SK-N-MC (cell line): ENCODE measurements at regions not wholly inside any gene's neighbourhood (a gene's known extent, or its start where the extent isn't known, plus 50 kb on each side); places are given as distances from the start of the nearest gene placed in this dataset.
"Not testable (repeated sequence)": the region's sequence is repeated elsewhere in the genome, so short reads cannot be mapped to it uniquely, and the experiment has no call there.

Experiments
- DNase-seq: peaks from one replicate; pipeline ENCODE4 v3.0.0-alpha.2; 2011; ENCODE audit warnings: low read depth, low spot score
- H3K27ac ChIP-seq: fragments of 200-600 bp; sonication (generic); 2 replicates; pipeline ENCODE4 v1.5.1; 2016; ENCODE audit warnings: mixed run types
- H3K36me3 ChIP-seq: fragments of 200-600 bp; sonication (generic); 2 replicates; pipeline ENCODE4 v1.6.1; 2017; ENCODE audit warnings: antibody characterized with exemption, low read length, mixed read lengths; ENCODE audit not compliant: insufficient read depth
- H3K4me3 ChIP-seq: fragments of 200-600 bp; sonication (generic); 2 replicates; pipeline ENCODE4 v1.5.1; 2016
- H3K9ac ChIP-seq: fragments of 200-600 bp; sonication (generic); 2 replicates; pipeline ENCODE4 v1.8.0; 2017; ENCODE audit warnings: mixed run types, mixed read lengths; ENCODE audit not compliant: insufficient read length
- H3K9me3 ChIP-seq: fragments of 200-600 bp; sonication (generic); 2 replicates; pipeline ENCODE4 v1.6.1; 2017; ENCODE audit warnings: low read depth, mild to moderate bottlenecking, antibody characterized with exemption, low read length, moderate library complexity, mixed read lengths
- EZH2 ChIP-seq: fragments of 200-600 bp; sonication (generic); IDR thresholded peaks from one replicate; pipeline ENCODE4 v1.6.1; 2017; ENCODE audit warnings: antibody characterized with exemption
- FOXP2 ChIP-seq: optimal IDR thresholded peaks from 2 replicates; pipeline ENCODE3; 2011; ENCODE audit warnings: mild to moderate bottlenecking, moderate library complexity; ENCODE audit not compliant: insufficient read depth; ENCODE audit errors: extremely low read length, control extremely low read depth
- POLR2AphosphoS5 ChIP-seq: IDR thresholded peaks from 2 replicates; pipeline ENCODE4 v1.6.1; 2012; ENCODE audit warnings: mild to moderate bottlenecking, low read depth, low read length, borderline replicate concordance

DNA sequence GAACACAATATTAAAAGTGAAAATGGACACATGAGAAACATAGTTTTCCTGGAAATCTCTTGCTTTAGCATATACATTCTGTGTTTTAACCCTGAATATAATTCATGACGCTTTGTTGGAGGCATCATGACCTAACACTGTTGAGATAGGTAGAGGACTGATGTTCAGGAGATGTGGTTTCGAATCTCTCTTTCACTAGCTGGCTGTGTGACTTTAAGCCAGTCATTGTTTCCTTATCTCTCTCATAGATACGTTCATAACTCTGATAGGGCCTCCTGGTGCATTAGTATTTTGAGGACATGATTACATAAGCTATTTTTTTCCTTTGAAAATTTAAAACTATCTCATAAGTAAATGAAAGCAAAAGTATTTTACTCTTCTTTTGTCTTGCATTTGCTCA lies 179.0 kb upstream of the DTNA start:
- DNase-seq, result no peak
- no peaks in the 10 kb centered on the region for H3K36me3 ChIP-seq
- TF ChIP-seq FOXP2 (no peak), EZH2 (no peak), POLR2AphosphoS5 (no peak)
- H3K9me3 ChIP-seq, result no peaks in the 10 kb centered on the region
- H3K9ac ChIP-seq, result no peak overlapping the region
- no peak overlapping the region for H3K27ac ChIP-seq
- no peak overlapping the region for H3K4me3 ChIP-seq

DNA sequence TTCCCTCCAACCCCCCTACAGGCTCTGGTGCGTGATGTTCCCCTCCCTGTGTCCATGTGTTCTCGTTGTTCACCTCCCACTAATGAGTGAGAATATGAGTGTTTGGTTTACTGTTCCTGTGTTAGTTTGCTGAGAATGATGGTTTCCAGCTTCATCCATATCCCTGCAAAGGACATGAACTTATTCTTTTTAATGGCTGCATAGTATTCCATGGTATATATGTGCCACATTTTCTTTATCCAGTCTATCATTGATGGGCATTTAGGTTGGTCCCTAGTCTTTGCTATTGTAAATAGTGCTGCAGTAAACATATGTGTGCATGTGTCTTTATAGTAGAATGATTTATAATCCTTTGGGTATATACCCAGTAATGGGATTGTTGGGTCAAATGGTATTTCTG lies 175.5 kb upstream of the DTNA start:
- not testable (repeated sequence) for H3K4me3 ChIP-seq, H3K36me3 ChIP-seq, H3K9me3 ChIP-seq, H3K9ac ChIP-seq, H3K27ac ChIP-seq, DNase-seq

DNA sequence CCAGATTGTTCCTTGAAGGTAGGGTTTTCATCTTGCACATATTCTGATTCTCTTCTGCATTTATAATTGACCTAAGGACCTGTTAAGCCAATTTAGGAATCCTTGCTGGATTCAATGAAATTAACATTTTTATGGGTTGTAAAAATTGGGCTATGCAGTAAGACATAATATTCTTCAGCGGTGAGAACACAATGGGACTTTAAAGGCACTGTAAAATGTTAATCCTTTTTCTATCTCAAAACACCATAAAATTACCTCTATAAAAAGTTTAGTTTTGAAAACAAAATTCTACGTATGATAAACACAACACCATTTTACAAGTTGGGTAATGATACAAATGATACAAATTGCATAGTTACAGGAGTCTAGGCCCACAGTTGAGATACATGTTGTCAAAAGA lies 169.2 kb upstream of the DTNA start:
- Histone ChIP-seq H3K9ac (no peak overlapping the region), H3K27ac (no peak overlapping the region), H3K4me3 (no peak overlapping the region), H3K36me3 (no peaks in the 10 kb centered on the region), H3K9me3 (no peaks in the 10 kb centered on the region)
- DNase-seq, result no peak
- no peak for TF ChIP-seq FOXP2
- TF ChIP-seq POLR2AphosphoS5, result no peak
- no peak for TF ChIP-seq EZH2

GRCh38 chr18:34542625-34543024 lies 167.5 kb upstream of the DTNA start:
- Histone ChIP-seq H3K9ac (no peak overlapping the region), H3K27ac (no peak overlapping the region), H3K9me3 (no peaks in the 10 kb centered on the region), H3K36me3 (no peaks in the 10 kb centered on the region), H3K4me3 (no peak overlapping the region)
- no peak for DNase-seq
- TF ChIP-seq FOXP2 (no peak), POLR2AphosphoS5 (no peak), EZH2 (no peak)

- DNase-seq, result no peak
- Histone ChIP-seq H3K9ac (no peak overlapping the region), H3K9me3 (no peaks in the 10 kb centered on the region), H3K36me3 (no peaks in the 10 kb centered on the region), H3K27ac (no peak overlapping the region), H3K4me3 (no peak overlapping the region)
- no peak for TF ChIP-seq FOXP2
- no peak for TF ChIP-seq EZH2
- TF ChIP-seq POLR2AphosphoS5, result no peak
Observed at GRCh38 chr18:34543356-34543755, 166.7 kb upstream of the DTNA start.

GRCh38 chr18:34543945-34544344 lies 166.2 kb upstream of the DTNA start:
- DNase-seq, result no peak
- Histone ChIP-seq H3K9ac (no peak overlapping the region), H3K9me3 (no peaks in the 10 kb centered on the region), H3K27ac (no peak overlapping the region), H3K36me3 (no peaks in the 10 kb centered on the region), H3K4me3 (no peak overlapping the region)
- TF ChIP-seq POLR2AphosphoS5, result no peak
- TF ChIP-seq FOXP2, result no peak
- no peak for TF ChIP-seq EZH2

DNA sequence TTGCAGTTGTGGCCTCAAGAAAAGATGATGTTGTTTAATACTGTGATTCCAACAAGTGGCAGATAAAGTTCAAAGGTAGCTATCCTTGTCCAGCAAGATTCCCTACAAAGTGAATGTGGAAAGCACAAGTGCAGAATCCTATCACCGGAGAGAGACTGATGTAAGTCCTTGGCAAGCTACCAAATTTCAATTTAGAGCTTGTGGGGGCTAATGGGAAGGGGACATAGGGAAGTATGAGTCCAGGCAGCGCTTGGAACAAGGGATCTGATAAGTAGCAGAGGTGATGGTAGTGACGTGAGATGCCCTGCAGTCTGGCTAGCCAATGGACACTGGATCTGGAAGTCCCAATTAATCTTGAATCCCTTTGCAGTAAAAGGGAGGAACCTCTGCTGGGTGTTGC lies 165.2 kb upstream of the DTNA start:
- TF ChIP-seq FOXP2, result no peak
- TF ChIP-seq POLR2AphosphoS5, result no peak
- TF ChIP-seq EZH2, result no peak

DNA sequence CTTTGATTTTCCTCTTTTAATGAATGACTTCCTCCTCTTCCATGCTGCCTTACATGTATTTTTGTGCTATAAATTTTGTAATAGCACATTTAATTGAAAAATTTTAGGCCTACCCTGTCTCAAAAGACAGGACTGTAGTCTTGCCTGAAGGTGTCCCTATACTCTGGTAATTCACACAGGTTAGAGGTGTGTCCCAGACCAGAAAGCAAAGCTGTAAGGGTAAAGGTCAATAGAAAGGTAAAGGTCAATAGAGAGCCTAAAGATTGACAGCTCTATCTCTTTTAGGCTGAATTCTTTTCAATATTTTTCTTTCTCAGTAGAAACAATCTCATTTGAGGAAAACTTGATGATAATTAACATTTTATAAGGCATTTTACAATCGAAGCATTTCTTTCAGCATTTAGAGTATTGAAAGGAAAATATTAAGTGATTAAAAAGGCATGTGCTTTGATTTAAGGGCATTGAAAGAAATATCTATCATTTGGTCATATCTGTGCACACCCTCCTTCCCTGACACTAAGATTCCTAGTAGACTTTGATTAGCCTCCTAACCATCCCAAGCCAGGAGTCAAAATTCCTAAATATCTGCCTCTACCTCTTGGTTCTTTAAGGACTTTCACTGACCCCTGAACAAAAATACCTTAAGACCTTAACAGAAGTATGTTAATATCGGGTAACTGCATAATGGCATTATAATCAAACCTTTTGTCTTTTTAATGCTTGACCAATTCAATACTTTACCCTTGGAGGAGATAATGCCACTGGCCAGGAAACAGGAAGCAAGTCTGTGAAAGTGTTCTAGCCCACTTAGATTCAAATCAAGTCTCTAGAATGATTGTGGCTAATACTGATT lies 161.8 kb upstream of the DTNA start:
- no peak for DNase-seq
- H3K36me3 ChIP-seq, result no peaks in the 10 kb centered on the region
- no peak overlapping the region for H3K9ac ChIP-seq
- no peak for TF ChIP-seq EZH2
- no peak for TF ChIP-seq FOXP2
- no peak for TF ChIP-seq POLR2AphosphoS5
- no peak overlapping the region for H3K27ac ChIP-seq
- no peak overlapping the region for H3K4me3 ChIP-seq
- no peaks in the 10 kb centered on the region for H3K9me3 ChIP-seq

More for the DNA sequence above, 165.2 kb upstream of the DTNA start:
- Histone ChIP-seq H3K36me3 (no peaks in the 10 kb centered on the region), H3K9me3 (no peaks in the 10 kb centered on the region), H3K27ac (no peak overlapping the region), H3K4me3 (no peak overlapping the region), H3K9ac (no peak overlapping the region)
- no peak for DNase-seq

- H3K4me3 ChIP-seq, result no peak overlapping the region
Observed at GRCh38 chr18:34548973-34549294, 161.2 kb upstream of the DTNA start.

More at GRCh38 chr18:34548973-34549294, 161.2 kb upstream of the DTNA start:
- H3K9me3 ChIP-seq, result no peaks in the 10 kb centered on the region
- no peak overlapping the region for H3K9ac ChIP-seq
- DNase-seq, result no peak
- no peak overlapping the region for H3K27ac ChIP-seq
- TF ChIP-seq POLR2AphosphoS5 (no peak), EZH2 (no peak), FOXP2 (no peak)
- no peaks in the 10 kb centered on the region for H3K36me3 ChIP-seq
